Mesenchymal stem cell (in vitro differentiated cells and primary cell): ENCODE measurements at regions not wholly inside any gene's neighbourhood (a gene's known extent, or its start where the extent isn't known, plus 50 kb on each side); places are given as distances from the start of the nearest gene placed in this dataset.

Experiments used
- DNase-seq: peaks from one replicate; pipeline ENCODE4 v3.0.0-alpha.2; 2013
- H2AFZ ChIP-seq: one replicate; pipeline ENCODE4 v1.6.1; 2013; ENCODE audit warnings: low read depth, mild to moderate bottlenecking, control low read depth, inconsistent platforms, low read length, moderate library complexity
- H2AK5ac ChIP-seq: 2 replicates; pipeline ENCODE4 v1.6.1; 2013; ENCODE audit warnings: low read length, moderate library complexity, mild to moderate bottlenecking, inconsistent platforms; ENCODE audit not compliant: severe bottlenecking
- H2BK120ac ChIP-seq: one replicate; pipeline ENCODE4 v1.6.1; 2013; ENCODE audit warnings: low read depth, mild to moderate bottlenecking, inconsistent platforms, low read length, moderate library complexity
- H2BK12ac ChIP-seq, 2 experiments: one replicate each; pipeline ENCODE4 v1.6.1; 2013; ENCODE audit warnings: inconsistent platforms in 2 of 2, low read length in 2 of 2, mild to moderate bottlenecking in 2 of 2, moderate library complexity in 2 of 2, control low read depth in 1 of 2
- H2BK15ac ChIP-seq: one replicate; pipeline ENCODE4 v1.6.1; 2013; ENCODE audit warnings: mild to moderate bottlenecking, low read depth, inconsistent platforms; ENCODE audit not compliant: poor library complexity, severe bottlenecking
- H2BK5ac ChIP-seq: 2 replicates; pipeline ENCODE4 v1.6.1; 2013; ENCODE audit warnings: low read depth, mild to moderate bottlenecking, low read length, control low read depth, inconsistent platforms; ENCODE audit not compliant: poor library complexity, severe bottlenecking
- H3K14ac ChIP-seq, 2 experiments: one replicate each; pipeline ENCODE4 v1.6.1; 2013; ENCODE audit warnings: inconsistent platforms in 2 of 2, low read length in 2 of 2, control low read depth in 1 of 2, mild to moderate bottlenecking in 1 of 2, moderate library complexity in 1 of 2
- H3K18ac ChIP-seq, 2 experiments: one replicate each; pipeline ENCODE4 v1.6.1; 2013; ENCODE audit warnings: inconsistent platforms in 2 of 2, low read length in 2 of 2, control low read depth in 1 of 2, low read depth in 1 of 2, mild to moderate bottlenecking in 1 of 2
- H3K23ac ChIP-seq, 2 experiments: one replicate each; pipeline ENCODE4 v1.6.1; 2013; ENCODE audit warnings: inconsistent platforms in 2 of 2, low read length in 2 of 2, mild to moderate bottlenecking in 2 of 2, moderate library complexity in 2 of 2, control low read depth in 1 of 2
- H3K27ac ChIP-seq: 2 replicates; pipeline ENCODE4 v1.5.1; 2013; ENCODE audit warnings: mild to moderate bottlenecking, moderate library complexity, low read length, control low read depth, inconsistent platforms; ENCODE audit not compliant: poor library complexity, severe bottlenecking
- H3K27me3 ChIP-seq, 2 experiments: 2 replicates each; pipeline versions ENCODE4 v1.6.1 to v1.7.0; 2013; ENCODE audit warnings: low read length in 2 of 2, mild to moderate bottlenecking in 2 of 2, moderate library complexity in 2 of 2, control low read depth in 1 of 2, inconsistent platforms in 1 of 2; ENCODE audit not compliant: control insufficient read depth in 1 of 2, insufficient read depth in 1 of 2
- H3K36me3 ChIP-seq, 2 experiments: 2 replicates each; pipeline versions ENCODE4 v1.6.1 to v1.7.0; 2013; ENCODE audit warnings: low read length in 2 of 2, control low read depth in 1 of 2, inconsistent platforms in 1 of 2, low read depth in 1 of 2, mild to moderate bottlenecking in 1 of 2; ENCODE audit not compliant: insufficient read depth in 2 of 2, control insufficient read depth in 1 of 2
- H3K4ac ChIP-seq, 2 experiments: one replicate each; pipeline ENCODE4 v1.6.1; 2013; ENCODE audit warnings: inconsistent platforms in 2 of 2, low read length in 2 of 2, mild to moderate bottlenecking in 2 of 2, moderate library complexity in 2 of 2, control low read depth in 1 of 2, low read depth in 1 of 2
- H3K4me1 ChIP-seq: 2 replicates; pipeline ENCODE4 v1.6.1; 2013; ENCODE audit warnings: low read depth, low read length, control low read depth; ENCODE audit not compliant: control insufficient read depth, insufficient read depth
- H3K4me2 ChIP-seq: 2 replicates; pipeline ENCODE4 v1.6.1; 2013; ENCODE audit warnings: low read length, mild to moderate bottlenecking, inconsistent platforms; ENCODE audit not compliant: poor library complexity, severe bottlenecking
- H3K4me3 ChIP-seq, 2 experiments: 2 replicates each; pipeline versions ENCODE4 v1.5.1 to v1.7.0; 2013; ENCODE audit warnings: low read length in 2 of 2, mild to moderate bottlenecking in 2 of 2, control low read depth in 1 of 2, low read depth in 1 of 2; ENCODE audit not compliant: insufficient read depth in 1 of 2
- H3K79me1 ChIP-seq: replicated peaks from 2 replicates; pipeline ENCODE4 v1.6.1; 2013; ENCODE audit warnings: mild to moderate bottlenecking, control low read depth, low read length, inconsistent platforms; ENCODE audit not compliant: poor library complexity, severe bottlenecking
- H3K9ac ChIP-seq: 2 replicates; pipeline ENCODE4 v1.7.0; 2013; ENCODE audit warnings: mild to moderate bottlenecking, low read length, moderate library complexity
- H3K9me3 ChIP-seq: 2 replicates; pipeline ENCODE4 v1.7.0; 2013; ENCODE audit warnings: mild to moderate bottlenecking, low read length; ENCODE audit not compliant: control insufficient read depth
- H4K8ac ChIP-seq: one replicate; pipeline ENCODE4 v1.6.1; 2013; ENCODE audit warnings: inconsistent platforms, mild to moderate bottlenecking, low read length, moderate library complexity
- H4K91ac ChIP-seq: one replicate; pipeline ENCODE4 v1.6.1; 2013; ENCODE audit warnings: mild to moderate bottlenecking, low read length, inconsistent platforms
- WGBS: methylation state at CpG from one replicate; pipeline ENCODE4 v1.1.7; 2013; ENCODE audit warnings: mixed read lengths; 5-methylcytosine and 5-hydroxymethylcytosine counted together

GRCh38 chr2:52929412-52929811 lies 838.2 kb upstream of the CHAC2 start:
- H4K91ac ChIP-seq: no peak overlapping the region
- H3K27ac ChIP-seq: no peak overlapping the region
- H3K4me1 ChIP-seq: no peaks in the 10 kb centered on the region
- no peak overlapping the region for H2BK120ac ChIP-seq
- H3K9ac ChIP-seq: no peak overlapping the region
- no peak overlapping the region for H2AK5ac ChIP-seq
- H3K14ac ChIP-seq: peak overlapping the region in 1 of 2 experiments; percentile 32
- H2BK15ac ChIP-seq: no peak overlapping the region
- no peak overlapping the region for H3K4me2 ChIP-seq
- WGBS: 95% methylated on average over 4 of the region's 4 CpGs
- no peaks in the 10 kb centered on the region for H3K9me3 ChIP-seq
- H2BK5ac ChIP-seq: no peak overlapping the region
- peak overlapping the region; percentile 42 for H2AFZ ChIP-seq
- no peak overlapping the region for H4K8ac ChIP-seq
- no peaks in the 10 kb centered on the region for H3K36me3 ChIP-seq
- no peak overlapping the region for H2BK12ac ChIP-seq
- no peak overlapping the region for H3K4ac ChIP-seq
- no peak overlapping the region for H3K4me3 ChIP-seq
- no peak overlapping the region for H3K18ac ChIP-seq
- no peak for DNase-seq
- H3K23ac ChIP-seq: no peak overlapping the region
- no peaks in the 10 kb centered on the region for H3K27me3 ChIP-seq
- no peaks in the 10 kb centered on the region for H3K79me1 ChIP-seq

GRCh38 chr2:52919673-52920072 lies 847.9 kb upstream of the CHAC2 start:
- Histone ChIP-seq H4K8ac (no peak overlapping the region), H2BK12ac (no peak overlapping the region), H2AFZ (no peak overlapping the region), H3K9ac (no peak overlapping the region), H3K4me3 (no peak overlapping the region), H2BK15ac (no peak overlapping the region), H3K9me3 (no peaks in the 10 kb centered on the region), H3K79me1 (no peaks in the 10 kb centered on the region), H3K36me3 (no peaks in the 10 kb centered on the region), H4K91ac (no peak overlapping the region), H3K18ac (no peak overlapping the region), H3K23ac (no peak overlapping the region), H3K4me2 (no peak overlapping the region), H3K27ac (no peak overlapping the region), H3K4ac (no peak overlapping the region), H2BK120ac (no peak overlapping the region), H3K14ac (no peak overlapping the region), H3K4me1 (no peaks in the 10 kb centered on the region), H2AK5ac (no peak overlapping the region), H2BK5ac (no peak overlapping the region), H3K27me3 (no peaks in the 10 kb centered on the region)
- WGBS: 77% methylated on average over 3 of the region's 4 CpGs
- peak; percentile 18 for DNase-seq

GRCh38 chr2:52918551-52918950 lies 849.1 kb upstream of the CHAC2 start:
- no peak overlapping the region for H2BK12ac ChIP-seq
- H3K4ac ChIP-seq: no peak overlapping the region
- 82% methylated on average over 1 of the region's 1 CpG for WGBS

GRCh38 chr2:52916981-52917380 lies 850.6 kb upstream of the CHAC2 start:
- Histone ChIP-seq H3K4me2 (no peak overlapping the region), H3K36me3 (no peaks in the 10 kb centered on the region), H3K27me3 (no peaks in the 10 kb centered on the region), H3K18ac (no peak overlapping the region), H2AFZ (no peak overlapping the region), H3K4ac (no peak overlapping the region), H3K79me1 (no peaks in the 10 kb centered on the region), H3K4me1 (no peaks in the 10 kb centered on the region), H2BK15ac (no peak overlapping the region), H2BK5ac (no peak overlapping the region), H3K23ac (no peak overlapping the region), H2BK120ac (no peak overlapping the region), H3K27ac (no peak overlapping the region), H3K9me3 (no peaks in the 10 kb centered on the region), H3K9ac (no peak overlapping the region), H4K91ac (no peak overlapping the region), H3K4me3 (no peak overlapping the region), H2AK5ac (no peak overlapping the region), H3K14ac (no peak overlapping the region), H4K8ac (no peak overlapping the region), H2BK12ac (no peak overlapping the region)
- 83% methylated on average over 3 of the region's 3 CpGs for WGBS
- DNase-seq: no peak

More at GRCh38 chr2:52918551-52918950, 849.1 kb upstream of the CHAC2 start:
- Histone ChIP-seq H3K36me3 (no peaks in the 10 kb centered on the region), H3K18ac (no peak overlapping the region), H3K4me2 (no peak overlapping the region), H3K14ac (no peak overlapping the region), H2AK5ac (no peak overlapping the region), H2BK5ac (no peak overlapping the region), H3K23ac (no peak overlapping the region), H2BK15ac (no peak overlapping the region), H4K91ac (no peak overlapping the region), H2BK120ac (no peak overlapping the region), H3K9me3 (no peaks in the 10 kb centered on the region), H3K9ac (no peak overlapping the region), H4K8ac (no peak overlapping the region), H3K4me3 (no peak overlapping the region), H3K27ac (no peak overlapping the region), H3K4me1 (no peaks in the 10 kb centered on the region), H3K27me3 (no peaks in the 10 kb centered on the region), H2AFZ (no peak overlapping the region), H3K79me1 (no peaks in the 10 kb centered on the region)
- DNase-seq: peak; percentile 43
